ENCODE measurements at regions not wholly inside any gene's neighbourhood (a gene's known extent, or its start where the extent isn't known, plus 50 kb on each side); places are given as distances from the start of the nearest gene placed in this dataset.

- Histone ChIP-seq H3K4me3 (no peak overlapping the region), H3K27ac (peak overlapping the region in 1 of 4 donors; percentile 72), H3K4me1 (peaks cover 0 to 26% (median 9%) of the 10 kb centered on the region in 3 donors), H3K36me3 (no peaks in the 10 kb centered on the region), H3K27me3 (no peaks in the 10 kb centered on the region), H3K9me3 (peaks cover 0 to 9% (median 0%) of the 10 kb centered on the region in 3 donors)
- TF ChIP-seq POLR2A (IDR thresholded peaks at IDR 0.05): no peak
- no peak for TF ChIP-seq CTCF (IDR thresholded peaks at IDR 0.05)
- no peak for DNase-seq
- intact Hi-C loops (cut with DNase I): no loop called here
- WGBS, 2 donors: 57 to 73% methylated on average over 2 of the region's 2 CpGs
Measured at GRCh38 chr10:128851281-128851680, 615.8 kb upstream of the MGMT start.

DNA sequence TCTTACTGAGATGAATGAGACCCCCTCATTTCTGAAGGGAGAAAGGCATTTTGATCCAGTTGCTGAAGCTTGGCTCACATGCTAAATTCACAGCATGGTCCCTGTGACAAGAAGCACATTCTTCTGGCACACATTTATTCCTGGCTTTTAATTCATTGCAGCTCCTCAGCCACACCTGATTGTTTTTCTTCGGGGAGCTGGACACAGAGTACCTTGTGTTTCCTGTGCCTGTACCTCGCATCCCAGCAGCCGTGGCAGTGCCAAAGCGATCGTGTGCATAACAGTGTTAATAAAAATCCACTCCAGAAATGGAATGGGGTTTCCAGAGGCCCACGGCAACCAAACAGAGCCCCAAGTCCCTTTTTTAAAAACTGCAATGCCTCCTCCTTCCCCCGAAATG is 615.3 kb upstream of the MGMT start:
- peak overlapping the region in 3 of 4 donors; percentile 25 to 72 (median 60) for H3K27ac ChIP-seq
- peaks cover 0 to 26% (median 9%) of the 10 kb centered on the region in 3 donors for H3K4me1 ChIP-seq
- H3K9me3 ChIP-seq: peaks cover 0 to 9% (median 0%) of the 10 kb centered on the region in 3 donors
- 51 to 66% methylated on average over 6 to 7 of the region's 7 CpGs for WGBS, 2 donors
- no peak overlapping the region for H3K4me3 ChIP-seq
- intact Hi-C loops (cut with DNase I): no loop called here
- no peaks in the 10 kb centered on the region for H3K36me3 ChIP-seq
- H3K27me3 ChIP-seq: no peaks in the 10 kb centered on the region
- TF ChIP-seq POLR2A (IDR thresholded peaks at IDR 0.05): no peak
- TF ChIP-seq CTCF (IDR thresholded peaks at IDR 0.05): no peak
- DNase-seq: no peak

GRCh38 chr10:128852449-128852848 is 614.6 kb upstream of the MGMT start:
- H3K9me3 ChIP-seq: peaks cover 0 to 9% (median 0%) of the 10 kb centered on the region in 3 donors
- no peak for DNase-seq
- intact Hi-C loops (cut with DNase I): no loop called here
- WGBS, 2 donors: 86 to 87% methylated on average over 6 to 11 of the region's 11 CpGs
- peaks cover 0 to 26% (median 9%) of the 10 kb centered on the region in 3 donors for H3K4me1 ChIP-seq
- peak overlapping the region in 3 of 4 donors; percentile 25 to 72 (median 60) for H3K27ac ChIP-seq
- no peak overlapping the region for H3K4me3 ChIP-seq
- TF ChIP-seq POLR2A (IDR thresholded peaks at IDR 0.05): no peak
- no peak for TF ChIP-seq CTCF (IDR thresholded peaks at IDR 0.05)
- H3K27me3 ChIP-seq: no peaks in the 10 kb centered on the region
- no peaks in the 10 kb centered on the region for H3K36me3 ChIP-seq

DNA sequence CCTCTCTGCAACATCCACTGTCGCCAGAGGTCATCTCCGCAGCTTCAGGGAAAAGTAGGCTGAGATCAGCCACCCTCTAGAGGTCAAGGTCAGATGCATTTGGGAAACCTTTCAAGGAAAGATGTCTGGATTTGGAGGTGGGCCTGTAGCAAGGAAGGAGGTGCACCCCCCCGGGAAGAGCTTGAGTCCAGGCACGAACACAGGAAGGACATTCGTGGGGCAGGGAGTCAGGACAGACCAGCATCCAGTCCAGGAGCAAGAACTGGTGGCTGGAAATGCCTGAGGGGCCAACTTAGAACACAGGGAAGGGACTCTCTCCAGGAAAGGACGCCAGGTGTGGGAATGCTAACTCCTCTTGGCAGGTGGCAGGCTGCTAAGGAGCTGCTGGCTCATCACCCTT is 614.1 kb upstream of the MGMT start:
- no peaks in the 10 kb centered on the region for H3K27me3 ChIP-seq
- peaks cover 0 to 9% (median 0%) of the 10 kb centered on the region in 3 donors for H3K9me3 ChIP-seq
- intact Hi-C loops (cut with DNase I): no loop called here
- H3K36me3 ChIP-seq: no peaks in the 10 kb centered on the region
- peaks cover 0 to 26% (median 9%) of the 10 kb centered on the region in 3 donors for H3K4me1 ChIP-seq
- H3K27ac ChIP-seq: peak overlapping the region in 1 of 4 donors; percentile 72
- no peak for DNase-seq
- H3K4me3 ChIP-seq: no peak overlapping the region
- WGBS, 2 donors: 73 to 79% methylated on average over 4 to 6 of the region's 6 CpGs
- TF ChIP-seq CTCF (IDR thresholded peaks at IDR 0.05) (no peak), POLR2A (IDR thresholded peaks at IDR 0.05) (no peak)

DNA sequence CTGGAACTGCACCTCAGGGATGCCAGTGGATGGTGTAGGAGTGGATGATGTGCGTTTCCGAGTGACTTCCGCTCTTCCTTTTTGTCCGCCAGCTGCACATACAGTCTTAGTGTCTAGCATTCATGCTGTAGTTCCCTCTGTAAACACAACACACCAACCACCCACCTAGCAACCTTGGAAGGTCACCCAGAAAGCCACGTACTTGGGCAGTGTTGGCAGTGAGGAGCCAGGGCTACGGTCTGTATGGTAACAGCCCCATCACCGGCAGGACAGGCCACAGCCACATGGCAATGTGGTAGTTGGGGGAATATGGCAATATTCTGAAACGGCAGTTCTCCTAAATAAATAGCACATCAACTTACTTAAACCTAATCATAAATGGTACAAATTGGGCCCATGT is 613.5 kb upstream of the MGMT start:
- intact Hi-C loops (cut with DNase I): no loop called here
- peaks cover 0 to 26% (median 9%) of the 10 kb centered on the region in 3 donors for H3K4me1 ChIP-seq
- H3K36me3 ChIP-seq: no peaks in the 10 kb centered on the region
- H3K4me3 ChIP-seq: no peak overlapping the region
- 82 to 89% methylated on average over 4 to 8 of the region's 8 CpGs for WGBS, 2 donors
- no peak overlapping the region for H3K27ac ChIP-seq
- no peak for DNase-seq
- TF ChIP-seq POLR2A (IDR thresholded peaks at IDR 0.05): no peak
- TF ChIP-seq CTCF (IDR thresholded peaks at IDR 0.05): no peak
- H3K9me3 ChIP-seq: peaks cover 0 to 9% (median 0%) of the 10 kb centered on the region in 3 donors
- H3K27me3 ChIP-seq: no peaks in the 10 kb centered on the region
